Anterior cingulate cortex (tissue), 58 donors: ENCODE measurements at regions not wholly inside any gene's neighbourhood (a gene's known extent, or its start where the extent isn't known, plus 50 kb on each side); places are given as distances from the start of the nearest gene placed in this dataset.
"Not testable (repeated sequence)": the region's sequence is repeated elsewhere in the genome, so short reads cannot be mapped to it uniquely, and the experiment has no call there.

Source experiments
- DNase-seq, 58 donors: peaks; one replicate each; lab custom pipeline; 2025; lab: John Stamatoyannopoulos, UW

DNA sequence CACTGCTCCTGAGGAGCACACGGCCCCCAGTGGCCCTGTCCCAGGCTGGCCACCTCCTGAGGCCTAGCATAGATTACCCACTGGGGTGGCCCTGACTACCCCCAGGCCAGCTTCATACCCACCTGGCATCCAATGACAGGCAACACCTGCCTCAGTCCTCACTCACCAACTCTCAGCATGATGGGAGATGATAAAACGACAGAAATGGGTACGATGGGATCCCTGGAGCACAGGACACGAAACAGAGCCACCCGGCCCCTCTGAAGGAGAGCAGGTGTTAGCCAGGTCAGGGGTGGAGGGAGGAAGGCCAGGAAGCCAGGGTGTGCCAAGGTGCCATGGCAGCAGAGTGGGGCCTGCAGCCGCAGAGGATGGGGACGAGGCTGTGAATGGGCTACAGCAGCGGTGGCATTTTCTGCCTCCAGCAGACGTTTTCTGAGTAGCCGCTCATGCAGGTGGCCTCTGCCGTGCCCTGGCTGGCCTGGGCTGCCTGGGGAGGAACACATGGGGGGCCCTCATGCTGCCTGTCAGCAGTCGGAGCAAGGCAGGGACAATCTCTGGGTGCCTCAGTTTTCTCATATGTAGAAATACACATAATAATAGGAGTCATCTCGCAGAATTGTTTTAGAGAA is 50.2 kb upstream of the FGF3 start:
- no peak for DNase-seq

DNA sequence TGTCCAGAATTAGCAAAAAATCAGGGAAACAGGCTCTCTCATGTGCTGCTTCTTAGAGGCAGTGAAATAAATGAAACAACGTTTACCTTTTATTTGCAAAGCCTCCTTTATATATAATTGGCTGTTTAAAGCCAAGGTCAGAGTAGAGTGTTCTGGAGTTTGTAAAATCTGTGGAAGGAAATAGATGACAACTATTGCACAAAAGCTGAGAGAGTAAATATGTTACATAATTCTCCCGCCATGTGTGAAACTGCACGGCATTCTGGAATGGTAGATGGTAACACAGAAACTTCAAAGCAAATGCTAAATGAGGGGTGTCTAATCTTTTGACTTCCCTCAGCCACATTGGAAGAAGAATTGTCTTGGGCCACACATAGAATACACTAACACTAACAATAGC is 51.5 kb upstream of the FGF3 start:
- no peak for DNase-seq

DNA sequence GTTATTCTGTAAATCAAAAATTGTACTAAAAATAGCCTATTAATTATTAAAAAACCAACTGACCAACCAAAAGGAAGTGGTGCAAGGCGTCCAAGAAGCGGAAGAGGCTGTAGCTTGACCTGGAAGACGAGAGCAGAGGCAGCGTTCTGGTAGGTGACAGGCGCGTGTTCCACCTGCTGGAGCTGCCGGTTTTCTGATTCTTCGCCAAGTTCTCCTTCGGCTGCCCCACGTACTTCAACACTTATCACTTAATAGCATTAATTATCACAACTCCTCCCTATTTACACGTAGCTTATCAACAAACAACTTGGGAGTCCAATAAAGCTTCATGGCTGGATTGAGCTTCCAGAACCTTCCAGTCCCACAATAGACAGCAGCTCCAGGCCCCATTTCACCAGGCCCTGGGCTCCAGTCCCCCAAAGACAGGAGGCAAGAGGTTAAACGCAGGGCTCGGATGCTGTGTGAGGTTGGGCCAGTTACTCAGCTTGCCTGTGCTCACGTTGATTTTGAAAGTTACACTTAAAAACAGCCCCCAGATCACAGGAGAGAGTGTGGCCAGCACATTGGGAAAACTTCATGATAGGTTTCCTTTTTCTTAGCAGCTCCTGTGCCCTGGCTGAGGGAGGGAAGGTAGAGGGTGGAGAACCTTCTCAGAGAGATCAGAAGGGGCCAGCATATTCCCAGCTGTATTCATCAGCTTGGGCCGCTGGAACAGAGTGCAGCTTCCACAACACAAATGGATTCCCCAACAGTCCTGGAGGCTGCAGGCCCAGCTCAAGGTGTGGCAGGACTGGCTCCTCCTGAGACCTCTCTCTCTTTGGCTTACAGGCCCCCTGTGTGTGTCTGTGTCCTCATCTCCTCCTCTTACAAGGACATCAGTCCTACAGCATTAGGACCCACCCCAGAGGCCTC is 54.2 kb upstream of the FGF3 start:
- no peak for DNase-seq

DNA sequence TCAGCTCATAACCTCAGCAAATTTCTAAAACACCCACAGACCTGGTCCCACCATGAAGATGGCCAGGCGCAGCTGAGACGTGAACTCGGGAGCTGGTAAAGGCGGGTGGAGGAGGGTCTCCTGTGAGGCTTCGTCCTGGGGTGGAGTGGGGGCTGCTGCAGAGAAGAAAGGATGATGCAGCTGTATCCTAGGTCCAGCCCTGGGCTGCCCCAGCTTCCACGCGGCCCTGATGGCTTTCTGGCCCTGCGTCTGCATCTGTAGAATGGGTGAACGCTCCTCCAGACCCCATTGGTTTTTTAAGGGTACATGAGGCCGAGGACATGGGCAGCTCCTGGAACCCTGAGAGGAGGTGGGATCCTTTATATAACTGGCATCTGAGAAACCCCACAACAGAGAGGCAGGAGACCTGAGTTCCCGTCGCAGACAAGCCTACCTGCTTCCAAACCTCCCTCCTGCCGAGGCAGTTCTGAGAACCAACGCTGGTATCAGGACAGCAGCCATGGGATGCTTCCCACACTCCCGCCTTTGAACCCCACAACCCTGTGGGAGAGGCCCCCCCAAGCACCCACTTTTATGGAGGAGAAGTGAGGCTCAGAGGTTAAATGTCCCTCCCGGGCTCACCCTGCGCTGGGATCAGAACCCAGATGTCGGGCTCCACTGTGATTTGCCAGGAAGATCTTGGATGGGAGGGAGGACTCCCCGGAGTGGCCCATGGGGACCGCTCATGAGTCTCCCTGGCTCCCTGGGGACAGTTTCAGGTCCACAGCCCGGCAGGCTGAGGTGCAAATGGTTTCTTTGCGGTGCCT is 55.2 kb upstream of the FGF3 start:
- no peak for DNase-seq

DNA sequence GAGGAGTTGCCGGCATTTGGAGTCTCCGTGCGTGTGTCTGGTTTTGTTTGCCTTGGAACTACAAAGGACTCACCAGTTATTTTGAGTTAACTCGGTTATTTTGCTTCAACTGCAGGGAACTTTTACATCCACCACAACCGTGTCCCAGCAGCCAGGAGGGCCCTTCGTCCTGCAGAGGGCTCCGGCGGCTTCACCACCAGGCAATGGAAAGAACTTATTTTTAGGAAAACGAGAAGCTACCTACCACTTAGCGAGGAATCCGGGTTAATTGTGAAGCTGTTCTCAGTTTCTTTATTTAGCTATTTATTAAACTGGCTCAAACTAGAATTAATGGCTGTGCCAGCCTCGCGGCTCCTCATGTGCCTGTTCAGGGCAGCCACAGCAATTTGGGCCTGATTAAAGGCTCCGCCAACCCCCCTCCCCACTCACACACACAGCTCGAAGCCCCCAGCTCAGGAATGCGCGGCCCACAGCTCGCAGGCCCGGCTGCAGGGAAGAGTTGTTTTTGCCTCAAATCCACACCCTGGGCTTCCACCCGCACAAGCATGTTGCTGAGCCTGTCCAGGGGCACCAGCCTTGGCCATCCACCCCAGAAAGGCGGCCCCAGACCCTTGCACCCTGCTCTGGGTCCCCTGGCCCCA is 55.9 kb upstream of the FGF3 start:
- DNase-seq = peak in 1 of 58 donors; percentile 7

DNA sequence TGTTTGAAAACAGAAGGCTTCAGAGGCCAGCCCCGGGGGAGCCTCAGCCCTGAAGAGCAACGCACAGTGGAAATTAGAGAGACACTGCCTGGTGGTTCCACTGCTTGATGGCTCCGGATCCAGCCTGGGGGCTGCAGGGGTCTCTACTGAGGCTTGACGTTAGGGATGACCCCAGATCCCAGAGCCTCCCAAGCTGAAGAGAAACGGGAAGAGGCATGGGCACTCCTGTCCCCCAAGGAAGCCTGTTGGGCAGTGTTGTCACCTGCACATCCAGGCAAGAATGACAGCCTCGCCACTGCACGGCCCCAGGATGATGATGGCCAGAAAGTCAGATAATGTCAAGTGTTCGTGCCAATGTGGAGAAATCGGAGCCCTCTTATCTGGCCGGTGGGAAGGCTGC is 56.8 kb upstream of the FGF3 start:
- no peak for DNase-seq

DNA sequence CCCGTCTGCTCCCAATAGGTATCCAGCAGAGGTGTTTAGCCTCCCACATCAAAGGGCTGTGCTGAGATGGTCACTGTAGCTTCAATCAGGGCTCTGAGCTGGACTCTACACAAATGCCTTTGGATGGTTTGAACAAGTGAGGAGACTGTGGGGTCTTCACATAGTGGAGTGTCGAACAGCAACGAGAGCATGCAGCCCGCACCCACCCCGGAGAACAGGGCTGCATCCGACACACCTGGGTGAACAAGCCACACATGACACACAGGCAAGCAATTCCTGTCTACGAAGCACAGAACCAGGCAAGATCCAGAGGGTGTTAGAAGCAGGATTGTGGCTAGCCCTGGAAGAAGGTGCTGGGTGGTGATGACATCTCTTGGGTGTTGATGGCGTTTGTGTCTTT is 58.0 kb upstream of the FGF3 start:
- DNase-seq = no peak

DNA sequence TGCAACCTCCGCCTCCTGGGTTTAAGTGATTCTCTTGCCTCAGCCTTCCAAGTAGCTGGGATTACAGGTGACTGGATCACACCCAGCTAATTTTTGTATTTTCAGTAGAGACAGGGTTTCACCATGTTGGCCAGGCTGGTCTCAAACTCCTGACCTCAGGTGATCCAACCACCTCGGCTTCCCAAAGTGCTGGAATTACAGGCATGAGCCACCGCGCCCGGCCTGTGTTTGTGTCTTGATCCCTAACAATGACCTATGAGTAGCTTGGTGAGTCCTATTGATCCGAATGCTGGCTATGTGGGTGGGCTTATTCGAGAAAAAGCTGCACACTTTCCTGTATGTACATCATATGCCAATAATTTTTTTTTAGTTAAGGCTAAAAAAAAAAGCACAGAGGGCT is 58.5 kb upstream of the FGF3 start:
- not testable (repeated sequence) for DNase-seq

DNA sequence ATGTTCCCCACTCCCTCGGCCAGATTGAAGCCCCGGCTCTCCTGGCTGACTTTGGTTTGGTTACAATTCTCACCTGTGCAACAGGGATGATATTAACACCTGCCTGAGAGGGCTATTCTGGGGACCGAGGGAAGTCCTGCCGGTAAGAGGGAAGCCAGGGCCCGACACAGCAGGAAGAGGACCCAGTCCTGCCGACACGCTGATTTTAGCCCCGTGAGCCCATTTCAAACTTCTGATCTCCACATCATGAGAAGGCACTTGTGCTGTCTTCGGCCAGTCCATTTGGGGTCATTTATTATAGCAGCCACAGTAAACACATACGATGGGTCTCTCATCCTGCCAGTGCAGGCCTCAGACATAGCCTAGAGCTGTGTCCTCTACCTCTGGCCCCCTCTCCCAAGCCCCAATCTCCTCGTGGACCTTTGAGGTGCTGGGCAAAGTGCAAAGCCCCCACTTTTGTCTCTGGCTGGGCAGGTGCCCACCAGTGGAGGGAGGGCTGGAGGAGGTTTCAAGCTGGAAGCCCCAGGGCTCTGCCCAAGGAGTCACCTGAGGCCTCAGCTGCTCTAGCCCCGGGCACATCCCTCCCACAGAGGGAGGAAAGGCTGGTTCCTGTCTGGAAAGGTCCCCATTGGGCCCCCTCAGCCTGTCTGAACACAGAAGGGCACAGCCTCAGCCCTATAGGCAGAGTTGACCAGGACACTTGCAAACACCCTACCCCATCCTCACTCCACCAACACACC is 59.1 kb upstream of the FGF3 start:
- DNase-seq = no peak

DNA sequence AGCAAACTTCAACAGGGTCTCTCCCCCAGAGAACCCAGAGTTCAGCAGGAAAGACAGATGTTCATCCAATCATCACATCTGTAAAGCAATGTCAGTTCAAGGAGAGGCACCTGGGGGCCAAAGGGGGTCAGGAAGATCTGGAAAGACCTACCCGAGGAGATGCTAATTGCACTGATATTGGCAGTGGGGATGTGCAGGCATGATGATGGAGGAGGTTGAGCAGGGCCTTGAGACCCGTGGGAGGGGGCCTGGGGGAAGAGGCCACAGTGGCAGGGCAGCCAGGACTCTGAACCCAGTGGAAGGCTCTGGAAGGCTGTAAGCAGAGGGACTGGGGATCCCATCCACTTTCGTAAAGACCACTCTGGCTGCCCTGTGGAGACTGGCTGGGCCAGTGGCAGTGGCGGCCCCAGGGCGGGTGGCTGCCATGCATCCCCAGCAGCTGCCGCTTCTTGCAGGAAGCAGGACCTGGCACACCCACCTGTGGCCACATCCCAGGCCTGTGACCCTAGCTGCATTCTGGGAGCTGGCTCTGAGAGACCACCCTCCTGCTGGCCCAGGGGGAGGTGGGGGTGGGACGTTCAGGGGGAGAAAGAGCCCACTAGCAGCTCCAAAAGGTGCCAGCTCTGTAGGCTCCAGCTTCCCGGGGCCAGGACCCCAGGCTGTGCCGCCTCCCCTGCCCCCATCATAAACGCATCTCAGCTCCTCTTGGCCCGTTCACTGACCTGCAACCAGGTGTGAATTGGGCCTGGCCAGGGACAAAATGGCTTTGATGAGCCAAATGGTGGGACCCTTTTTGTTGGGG is 59.9 kb upstream of the FGF3 start:
- DNase-seq = no peak

DNA sequence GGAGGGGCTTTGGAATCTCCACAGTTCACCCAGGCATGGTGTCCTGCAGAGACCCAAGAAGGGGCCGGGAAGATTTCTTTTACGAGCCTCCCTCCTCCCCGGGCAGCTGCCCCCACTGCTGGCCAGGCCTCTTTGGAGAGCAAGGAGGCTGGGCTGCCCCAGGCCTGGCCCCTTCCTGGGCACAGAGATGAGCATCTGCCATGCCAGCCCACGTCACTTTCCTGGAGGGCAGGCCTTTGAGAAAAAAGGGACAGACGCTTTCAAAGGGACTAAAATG is 60.5 kb upstream of the FGF3 start:
- DNase-seq = no peak

DNA sequence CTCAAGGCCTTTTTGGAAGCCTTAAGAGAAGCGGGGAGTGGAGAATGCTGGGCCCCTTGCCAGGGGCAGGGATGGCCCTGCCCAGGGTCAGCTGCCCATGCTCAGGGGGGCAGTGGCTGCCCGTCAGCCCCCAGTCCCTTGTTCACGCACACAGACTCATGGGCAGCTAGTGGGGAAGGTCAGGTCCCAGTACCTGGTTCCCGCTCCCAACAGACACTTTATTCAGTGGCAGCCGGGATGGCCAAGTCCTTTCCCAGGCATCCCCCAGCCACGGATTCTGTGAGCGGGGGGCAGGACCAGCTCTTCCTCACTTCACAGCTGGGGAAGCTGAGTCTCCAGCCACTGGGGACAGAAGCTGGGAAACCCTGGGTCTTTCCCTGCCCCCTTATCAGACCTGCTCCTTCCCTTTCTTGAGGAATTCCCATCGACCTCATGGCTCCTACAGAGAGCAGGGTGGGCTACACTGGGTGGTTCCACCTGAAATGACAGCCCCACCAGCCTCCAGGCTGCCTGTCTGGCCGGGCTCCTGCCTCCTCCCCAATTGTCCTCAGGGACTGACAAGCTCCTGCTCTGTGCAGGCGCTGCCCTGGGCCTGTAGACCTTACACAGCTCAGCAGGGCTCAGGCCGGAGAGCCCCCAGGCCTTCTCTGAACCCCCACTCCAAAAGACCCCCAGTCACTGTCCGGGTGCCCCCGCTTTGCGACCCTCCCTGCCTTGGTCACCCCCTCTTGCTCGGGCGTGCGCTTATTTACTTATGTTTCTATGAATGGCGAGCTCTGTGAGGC is 61.0 kb upstream of the FGF3 start:
- no peak for DNase-seq

DNA sequence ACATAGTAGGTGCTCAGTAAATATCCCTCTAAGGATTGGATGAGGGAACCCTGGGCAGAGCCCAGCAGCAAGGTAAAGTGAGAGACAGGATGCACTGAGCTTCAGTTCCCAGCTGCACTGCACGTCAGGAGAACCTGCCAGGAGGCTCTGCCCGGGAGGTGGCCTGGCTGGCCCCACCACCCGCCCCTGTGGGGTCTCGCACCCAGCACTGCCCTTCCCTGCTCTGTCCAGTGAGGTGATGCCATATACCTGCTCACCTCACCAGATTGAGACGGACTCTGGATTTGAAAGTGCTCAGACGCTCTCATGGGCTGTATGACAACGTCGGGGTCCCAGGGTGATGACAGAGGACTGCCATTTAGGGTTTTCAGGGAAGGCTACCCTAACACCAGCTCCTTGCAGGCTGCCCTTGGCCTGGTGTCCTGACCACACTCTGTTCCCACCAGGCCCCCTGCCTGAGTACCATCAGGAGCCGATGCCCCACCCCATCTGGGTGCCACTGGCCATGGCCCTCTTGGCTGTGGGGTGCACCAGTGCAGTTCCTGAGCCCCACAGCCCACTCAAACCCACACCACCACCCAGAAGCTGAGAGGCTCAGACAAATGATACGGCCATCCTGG is 61.7 kb upstream of the FGF3 start:
- no peak for DNase-seq

DNA sequence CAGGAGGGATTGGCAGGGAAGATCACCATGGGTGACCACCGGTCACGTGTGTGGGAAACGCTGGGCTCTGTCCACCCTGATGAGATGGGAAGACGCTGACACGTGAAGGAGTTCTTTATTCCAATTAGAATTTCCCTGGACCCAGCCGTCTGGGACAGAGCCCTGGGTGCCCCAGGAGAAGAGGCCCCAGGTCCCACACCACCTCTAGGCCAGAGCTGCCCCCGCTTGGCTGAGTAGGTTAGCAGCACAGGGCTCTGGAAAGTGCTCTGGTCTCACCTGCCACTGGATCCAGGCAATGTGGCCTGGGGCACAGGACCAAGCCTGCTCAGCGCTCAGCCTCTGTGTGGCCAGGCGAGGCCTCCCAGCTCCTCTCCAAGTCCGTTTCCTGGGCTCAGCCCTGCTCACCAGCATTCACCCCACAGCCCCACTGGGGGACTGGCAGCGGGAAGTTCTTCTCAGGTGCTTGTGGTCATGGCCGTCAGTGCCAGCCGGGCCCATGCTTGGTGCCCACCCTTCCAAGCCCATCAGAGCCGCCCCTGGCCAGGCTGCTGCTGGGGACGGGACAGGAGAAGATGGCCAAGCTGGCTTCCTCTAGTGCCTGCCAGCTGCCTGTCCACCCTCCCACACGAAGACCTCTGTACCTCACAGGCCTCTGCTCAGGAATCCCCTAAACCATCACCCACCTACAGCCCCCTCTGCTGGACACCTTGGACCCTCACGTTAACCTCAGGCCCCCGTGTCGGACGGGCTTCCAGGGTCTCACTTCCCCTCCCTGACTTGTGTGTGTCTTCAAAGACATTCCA is 62.5 kb upstream of the FGF3 start:
- no peak for DNase-seq

DNA sequence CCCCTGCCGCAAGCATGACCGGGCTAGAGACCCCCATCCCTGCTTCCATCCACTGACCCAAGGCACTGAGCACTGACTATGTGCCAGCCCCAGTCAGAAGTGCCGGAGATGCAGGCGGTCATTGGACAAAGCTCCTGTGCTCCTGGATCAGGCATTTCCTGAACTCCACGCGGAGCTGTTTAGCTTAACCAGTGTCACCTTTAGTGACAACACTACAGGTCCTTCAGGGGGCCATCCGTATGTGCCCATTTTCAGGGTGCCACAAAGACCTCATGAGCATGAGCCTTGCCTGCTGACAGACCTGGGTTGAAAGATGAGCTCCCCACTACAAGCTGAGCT is 63.0 kb upstream of the FGF3 start:
- DNase-seq = no peak

DNA sequence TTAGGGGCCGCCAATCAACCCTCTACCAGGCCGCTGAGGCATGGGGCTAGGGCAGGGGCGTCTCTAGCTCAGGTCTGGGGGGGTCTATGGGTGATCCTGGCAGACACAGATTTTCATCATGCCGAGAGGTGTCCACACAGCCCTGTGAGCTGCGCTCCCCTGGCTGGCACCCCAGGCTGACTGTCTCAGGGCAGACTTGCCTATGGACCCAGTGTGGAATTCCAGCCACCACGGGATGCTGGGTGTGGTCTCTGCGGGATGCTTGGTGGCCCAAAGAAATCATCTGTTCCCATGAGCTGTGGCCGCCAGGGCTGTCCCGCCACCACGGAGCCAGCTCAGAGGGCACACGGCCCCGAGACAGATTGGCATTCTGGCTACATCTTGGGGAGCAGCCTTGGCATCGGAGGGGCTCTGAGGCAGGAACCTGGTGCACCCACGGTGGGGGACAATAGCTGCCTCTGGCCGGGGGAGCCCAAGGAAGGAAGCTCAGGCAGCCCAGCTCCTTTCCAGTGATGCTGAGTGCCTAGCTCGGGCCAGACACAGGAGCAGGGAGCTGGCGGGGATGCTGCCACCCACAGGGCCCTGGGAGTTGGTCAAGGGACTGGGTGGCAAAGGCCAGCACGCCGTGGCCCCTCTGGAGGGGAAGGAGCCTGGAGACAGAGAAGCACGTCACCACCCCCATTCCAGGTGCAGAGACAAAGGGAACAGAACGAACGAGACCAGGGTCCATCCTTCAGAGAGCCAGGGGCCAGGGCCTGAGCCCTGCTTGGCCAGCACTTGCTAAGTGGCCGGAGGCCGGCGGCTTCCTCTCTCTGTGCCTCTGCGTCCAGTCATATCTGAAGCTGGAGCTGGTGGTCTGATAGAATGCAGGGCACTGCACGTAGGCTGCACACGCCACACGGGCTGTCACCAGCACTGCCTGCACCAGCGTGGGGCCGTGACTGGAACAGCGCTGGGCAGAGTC is 64.4 kb upstream of the FGF3 start:
- DNase-seq = no peak
